ENCODE measurements at regions not wholly inside any gene's neighbourhood (a gene's known extent, or its start where the extent isn't known, plus 50 kb on each side); places are given as distances from the start of the nearest gene placed in this dataset.

DNA sequence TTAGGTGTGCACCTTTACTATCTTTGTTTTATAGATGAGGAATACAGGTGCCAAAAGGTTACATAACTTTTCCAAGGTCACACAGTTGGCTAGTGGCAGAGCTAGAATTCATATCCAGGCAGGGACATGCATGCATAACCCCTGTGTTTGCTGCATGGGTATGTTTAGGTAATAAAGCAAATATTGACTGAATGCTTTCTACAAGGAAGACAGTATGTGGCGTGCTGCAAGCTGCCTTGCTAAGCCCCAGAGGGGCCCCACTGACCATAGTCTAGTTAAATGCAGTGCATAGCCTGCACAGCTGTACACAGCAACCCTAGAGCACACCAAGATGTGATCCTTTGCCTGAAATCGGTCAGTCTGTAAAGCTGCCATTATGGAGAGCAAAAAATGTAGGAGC is 320.5 kb upstream of the IGFBP7 start:
- TF ChIP-seq, protein P1, sequence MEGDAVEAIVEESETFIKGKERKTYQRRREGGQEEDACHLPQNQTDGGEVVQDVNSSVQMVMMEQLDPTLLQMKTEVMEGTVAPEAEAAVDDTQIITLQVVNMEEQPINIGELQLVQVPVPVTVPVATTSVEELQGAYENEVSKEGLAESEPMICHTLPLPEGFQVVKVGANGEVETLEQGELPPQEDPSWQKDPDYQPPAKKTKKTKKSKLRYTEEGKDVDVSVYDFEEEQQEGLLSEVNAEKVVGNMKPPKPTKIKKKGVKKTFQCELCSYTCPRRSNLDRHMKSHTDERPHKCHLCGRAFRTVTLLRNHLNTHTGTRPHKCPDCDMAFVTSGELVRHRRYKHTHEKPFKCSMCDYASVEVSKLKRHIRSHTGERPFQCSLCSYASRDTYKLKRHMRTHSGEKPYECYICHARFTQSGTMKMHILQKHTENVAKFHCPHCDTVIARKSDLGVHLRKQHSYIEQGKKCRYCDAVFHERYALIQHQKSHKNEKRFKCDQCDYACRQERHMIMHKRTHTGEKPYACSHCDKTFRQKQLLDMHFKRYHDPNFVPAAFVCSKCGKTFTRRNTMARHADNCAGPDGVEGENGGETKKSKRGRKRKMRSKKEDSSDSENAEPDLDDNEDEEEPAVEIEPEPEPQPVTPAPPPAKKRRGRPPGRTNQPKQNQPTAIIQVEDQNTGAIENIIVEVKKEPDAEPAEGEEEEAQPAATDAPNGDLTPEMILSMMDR (IDR thresholded peaks at IDR 0.05): no peak
- TF ChIP-seq EZH2phosphoT487 (IDR thresholded peaks at IDR 0.05; ENCODE audit: borderline replicate concordance, low read depth) (no peak), EP300 (IDR thresholded peaks at IDR 0.05; ENCODE audit: borderline replicate concordance in 1 of 2, low read depth in 1 of 2, low read length in 1 of 2) (no peak), POLR2AphosphoS5 (IDR thresholded peaks at IDR 0.05; ENCODE audit: low read depth, low read length) (no peak), YY1 (IDR thresholded peaks at IDR 0.05; ENCODE audit: low read depth) (no peak), RCOR1 (IDR thresholded peaks at IDR 0.05; ENCODE audit: low read length) (no peak), RAD21 (IDR thresholded peaks at IDR 0.05; ENCODE audit: low read length) (no peak), RFX5 (IDR thresholded peaks at IDR 0.05; ENCODE audit: low read length) (no peak)
- TF ChIP-seq, protein P2, sequence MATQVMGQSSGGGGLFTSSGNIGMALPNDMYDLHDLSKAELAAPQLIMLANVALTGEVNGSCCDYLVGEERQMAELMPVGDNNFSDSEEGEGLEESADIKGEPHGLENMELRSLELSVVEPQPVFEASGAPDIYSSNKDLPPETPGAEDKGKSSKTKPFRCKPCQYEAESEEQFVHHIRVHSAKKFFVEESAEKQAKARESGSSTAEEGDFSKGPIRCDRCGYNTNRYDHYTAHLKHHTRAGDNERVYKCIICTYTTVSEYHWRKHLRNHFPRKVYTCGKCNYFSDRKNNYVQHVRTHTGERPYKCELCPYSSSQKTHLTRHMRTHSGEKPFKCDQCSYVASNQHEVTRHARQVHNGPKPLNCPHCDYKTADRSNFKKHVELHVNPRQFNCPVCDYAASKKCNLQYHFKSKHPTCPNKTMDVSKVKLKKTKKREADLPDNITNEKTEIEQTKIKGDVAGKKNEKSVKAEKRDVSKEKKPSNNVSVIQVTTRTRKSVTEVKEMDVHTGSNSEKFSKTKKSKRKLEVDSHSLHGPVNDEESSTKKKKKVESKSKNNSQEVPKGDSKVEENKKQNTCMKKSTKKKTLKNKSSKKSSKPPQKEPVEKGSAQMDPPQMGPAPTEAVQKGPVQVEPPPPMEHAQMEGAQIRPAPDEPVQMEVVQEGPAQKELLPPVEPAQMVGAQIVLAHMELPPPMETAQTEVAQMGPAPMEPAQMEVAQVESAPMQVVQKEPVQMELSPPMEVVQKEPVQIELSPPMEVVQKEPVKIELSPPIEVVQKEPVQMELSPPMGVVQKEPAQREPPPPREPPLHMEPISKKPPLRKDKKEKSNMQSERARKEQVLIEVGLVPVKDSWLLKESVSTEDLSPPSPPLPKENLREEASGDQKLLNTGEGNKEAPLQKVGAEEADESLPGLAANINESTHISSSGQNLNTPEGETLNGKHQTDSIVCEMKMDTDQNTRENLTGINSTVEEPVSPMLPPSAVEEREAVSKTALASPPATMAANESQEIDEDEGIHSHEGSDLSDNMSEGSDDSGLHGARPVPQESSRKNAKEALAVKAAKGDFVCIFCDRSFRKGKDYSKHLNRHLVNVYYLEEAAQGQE (IDR thresholded peaks at IDR 0.05; ENCODE audit: low read depth, low read length): no peak
- TF ChIP-seq, protein P3, sequence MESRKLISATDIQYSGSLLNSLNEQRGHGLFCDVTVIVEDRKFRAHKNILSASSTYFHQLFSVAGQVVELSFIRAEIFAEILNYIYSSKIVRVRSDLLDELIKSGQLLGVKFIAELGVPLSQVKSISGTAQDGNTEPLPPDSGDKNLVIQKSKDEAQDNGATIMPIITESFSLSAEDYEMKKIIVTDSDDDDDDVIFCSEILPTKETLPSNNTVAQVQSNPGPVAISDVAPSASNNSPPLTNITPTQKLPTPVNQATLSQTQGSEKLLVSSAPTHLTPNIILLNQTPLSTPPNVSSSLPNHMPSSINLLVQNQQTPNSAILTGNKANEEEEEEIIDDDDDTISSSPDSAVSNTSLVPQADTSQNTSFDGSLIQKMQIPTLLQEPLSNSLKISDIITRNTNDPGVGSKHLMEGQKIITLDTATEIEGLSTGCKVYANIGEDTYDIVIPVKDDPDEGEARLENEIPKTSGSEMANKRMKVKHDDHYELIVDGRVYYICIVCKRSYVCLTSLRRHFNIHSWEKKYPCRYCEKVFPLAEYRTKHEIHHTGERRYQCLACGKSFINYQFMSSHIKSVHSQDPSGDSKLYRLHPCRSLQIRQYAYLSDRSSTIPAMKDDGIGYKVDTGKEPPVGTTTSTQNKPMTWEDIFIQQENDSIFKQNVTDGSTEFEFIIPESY (IDR thresholded peaks at IDR 0.05; ENCODE audit: borderline replicate concordance, low read depth): no peak
- TF ChIP-seq, protein P4, sequence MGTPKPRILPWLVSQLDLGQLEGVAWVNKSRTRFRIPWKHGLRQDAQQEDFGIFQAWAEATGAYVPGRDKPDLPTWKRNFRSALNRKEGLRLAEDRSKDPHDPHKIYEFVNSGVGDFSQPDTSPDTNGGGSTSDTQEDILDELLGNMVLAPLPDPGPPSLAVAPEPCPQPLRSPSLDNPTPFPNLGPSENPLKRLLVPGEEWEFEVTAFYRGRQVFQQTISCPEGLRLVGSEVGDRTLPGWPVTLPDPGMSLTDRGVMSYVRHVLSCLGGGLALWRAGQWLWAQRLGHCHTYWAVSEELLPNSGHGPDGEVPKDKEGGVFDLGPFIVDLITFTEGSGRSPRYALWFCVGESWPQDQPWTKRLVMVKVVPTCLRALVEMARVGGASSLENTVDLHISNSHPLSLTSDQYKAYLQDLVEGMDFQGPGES (IDR thresholded peaks at IDR 0.05; ENCODE audit: low read depth, low read length): no peak
- TF ChIP-seq, protein P5, sequence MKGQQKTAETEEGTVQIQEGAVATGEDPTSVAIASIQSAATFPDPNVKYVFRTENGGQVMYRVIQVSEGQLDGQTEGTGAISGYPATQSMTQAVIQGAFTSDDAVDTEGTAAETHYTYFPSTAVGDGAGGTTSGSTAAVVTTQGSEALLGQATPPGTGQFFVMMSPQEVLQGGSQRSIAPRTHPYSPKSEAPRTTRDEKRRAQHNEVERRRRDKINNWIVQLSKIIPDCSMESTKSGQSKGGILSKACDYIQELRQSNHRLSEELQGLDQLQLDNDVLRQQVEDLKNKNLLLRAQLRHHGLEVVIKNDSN (IDR thresholded peaks at IDR 0.05; ENCODE audit: borderline replicate concordance, low read depth): no peak

Data from SK-N-SH (cell line).